A172 (cell line): ENCODE measurements at regions not wholly inside any gene's neighbourhood (a gene's known extent, or its start where the extent isn't known, plus 50 kb on each side); places are given as distances from the start of the nearest gene placed in this dataset.
"Not testable (repeated sequence)": the region's sequence is repeated elsewhere in the genome, so short reads cannot be mapped to it uniquely, and the experiment has no call there.

Experiments
- DNase-seq: peaks from one replicate; pipeline ENCODE4 v3.0.0-alpha.2; 2015; ENCODE audit warnings: low spot score

- DNase-seq, result no peak
Observed at GRCh38 chr5:171714261-171714660, 71.4 kb upstream of the SMIM23 start.

GRCh38 chr5:171714851-171715250, 70.8 kb upstream of the SMIM23 start:
- DNase-seq, result no peak

GRCh38 chr5:171715551-171715950, 70.1 kb upstream of the SMIM23 start:
- no peak for DNase-seq

- no peak for DNase-seq
Observed at GRCh38 chr5:171720086-171720485, 65.5 kb upstream of the SMIM23 start.

- DNase-seq, result no peak
Observed at GRCh38 chr5:171721464-171721863, 64.2 kb upstream of the SMIM23 start.

- no peak for DNase-seq
Observed at GRCh38 chr5:171724468-171725204, 61.0 kb upstream of the SMIM23 start.

- DNase-seq, result no peak
Observed at GRCh38 chr5:171725205-171725601, 60.4 kb upstream of the SMIM23 start.

- DNase-seq, result not testable (repeated sequence)
Observed at GRCh38 chr5:171726819-171727218, 58.8 kb upstream of the SMIM23 start.

- DNase-seq, result no peak
Observed at GRCh38 chr5:171728686-171729085, 56.9 kb upstream of the SMIM23 start.
